ENCODE measurements at regions not wholly inside any gene's neighbourhood (a gene's known extent, or its start where the extent isn't known, plus 50 kb on each side); places are given as distances from the start of the nearest gene placed in this dataset.

DNA sequence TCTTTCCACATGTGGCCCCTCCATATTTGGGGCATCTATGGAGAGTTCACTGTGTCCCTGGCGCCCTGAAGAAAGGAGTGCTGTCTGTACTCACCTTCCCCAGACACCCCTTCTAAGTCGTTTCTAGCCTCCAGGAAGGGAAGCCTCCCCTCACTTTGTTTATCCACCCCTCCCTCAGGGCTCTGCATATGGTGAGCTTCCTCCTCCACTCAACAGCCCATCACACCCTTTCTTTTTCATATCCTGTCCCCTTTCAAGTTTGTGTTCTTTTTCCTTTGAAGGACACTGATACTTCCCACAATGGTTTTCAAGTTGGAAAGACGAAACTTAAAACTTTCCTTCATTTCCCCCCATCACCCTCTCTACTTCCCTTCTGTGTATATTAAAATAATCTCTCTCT lies 291.4 kb upstream of the POU3F3 start:
- DNase-seq: no peak

DNA sequence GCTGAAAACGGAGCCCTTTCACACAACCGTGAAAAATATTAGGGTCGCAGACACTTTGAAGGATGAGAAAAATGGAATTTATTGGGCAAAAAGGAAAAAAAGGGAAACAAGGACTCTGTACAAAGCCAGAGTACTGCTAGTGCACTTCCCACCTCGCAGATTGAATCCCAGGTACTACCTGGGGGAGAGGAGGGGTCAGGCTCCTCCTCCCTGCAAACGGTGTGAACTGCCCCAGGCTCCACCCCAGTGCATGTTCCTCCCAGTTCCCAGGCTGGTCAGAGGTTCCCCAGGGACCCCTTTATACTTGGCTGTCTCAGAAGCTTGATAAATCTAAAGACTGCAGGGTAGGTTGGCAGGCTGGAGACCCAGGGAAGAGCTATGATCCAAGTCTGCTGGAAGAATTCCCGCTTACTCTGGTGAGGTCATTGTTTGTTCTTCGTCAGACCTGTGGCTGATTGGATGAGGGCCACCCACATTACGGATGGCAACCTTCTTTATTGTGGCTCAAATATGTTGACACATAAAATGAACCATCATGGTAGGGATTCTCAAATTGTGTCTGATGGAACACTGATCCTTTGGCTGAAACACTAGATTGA lies 290.4 kb upstream of the POU3F3 start:
- no peak for DNase-seq

DNA sequence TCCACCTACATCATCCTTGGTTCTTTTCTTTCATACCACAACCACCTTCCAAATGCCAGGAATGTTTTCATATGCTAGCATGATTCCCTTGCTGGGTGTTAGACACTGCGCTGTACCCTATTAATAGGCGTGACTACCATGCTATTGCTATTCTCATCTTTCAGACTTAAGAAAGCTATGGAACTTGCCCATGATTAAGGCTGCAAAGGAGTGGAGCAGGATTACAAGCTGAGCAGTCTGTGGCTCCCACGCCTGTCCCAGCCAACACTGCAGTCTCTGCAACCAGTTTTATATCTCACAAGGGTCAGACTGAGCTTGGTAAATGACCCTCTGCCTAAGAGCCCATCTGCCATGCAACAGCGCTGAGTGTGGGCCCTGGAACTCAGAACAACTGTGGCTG lies 285.7 kb upstream of the POU3F3 start:
- DNase-seq: no peak

DNA sequence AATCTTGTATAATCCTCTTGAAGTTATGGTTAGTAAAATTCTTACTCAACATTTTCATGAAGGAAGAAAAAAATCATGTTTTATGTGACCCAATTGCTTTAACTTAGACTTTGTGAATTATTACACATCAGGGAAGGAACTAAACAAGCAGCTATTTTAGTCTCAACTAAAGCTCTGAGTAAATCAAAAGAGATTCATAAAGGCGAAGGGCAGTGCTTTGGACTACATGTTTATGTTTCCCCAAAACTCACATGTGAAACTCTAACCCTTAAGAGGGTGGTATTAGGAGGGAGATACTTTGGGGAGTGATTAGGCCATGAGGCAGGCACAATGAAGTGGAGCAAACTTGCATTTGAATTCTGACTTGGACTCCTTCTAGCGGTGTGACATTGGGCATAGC lies 283.7 kb upstream of the POU3F3 start:
- DNase-seq: no peak

DNA sequence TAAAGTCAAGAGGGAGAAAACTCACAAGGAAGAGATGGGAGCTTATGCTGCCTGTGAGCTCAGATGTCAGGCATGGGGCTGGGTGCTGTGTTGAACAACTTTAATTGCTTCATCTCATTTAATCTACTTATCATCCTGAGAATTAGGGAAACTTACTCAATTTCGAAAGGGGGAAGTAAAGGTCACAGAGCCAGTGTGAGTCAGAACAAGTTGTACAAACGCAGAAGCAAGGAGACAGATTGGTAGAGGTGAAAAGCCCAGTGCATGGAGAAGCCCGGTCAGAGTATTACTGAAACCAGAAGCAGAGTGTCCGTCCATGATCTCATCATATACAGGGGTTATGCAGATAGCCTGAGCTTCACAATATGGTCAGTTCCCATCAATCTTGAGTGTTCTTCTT lies 281.1 kb upstream of the POU3F3 start:
- DNase-seq: no peak

DNA sequence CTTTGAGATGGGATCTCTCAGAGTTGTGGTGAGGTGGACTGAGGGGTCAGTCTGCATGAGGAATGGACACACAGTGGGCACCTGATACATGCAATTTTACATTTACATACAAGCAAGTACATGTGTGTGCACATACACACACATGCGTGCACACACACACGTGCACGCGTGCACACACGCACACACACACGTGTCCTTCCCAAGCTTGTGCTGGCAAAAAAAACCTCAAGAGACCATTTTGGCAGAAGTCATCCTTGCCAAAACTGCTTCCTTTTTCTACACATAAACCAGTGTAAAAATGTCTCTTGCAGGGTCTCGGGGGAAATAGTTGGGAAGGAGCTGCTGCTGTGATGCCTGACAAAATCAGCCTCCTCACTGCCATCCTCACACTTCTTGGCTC lies 279.5 kb upstream of the POU3F3 start:
- no peak for DNase-seq

DNA sequence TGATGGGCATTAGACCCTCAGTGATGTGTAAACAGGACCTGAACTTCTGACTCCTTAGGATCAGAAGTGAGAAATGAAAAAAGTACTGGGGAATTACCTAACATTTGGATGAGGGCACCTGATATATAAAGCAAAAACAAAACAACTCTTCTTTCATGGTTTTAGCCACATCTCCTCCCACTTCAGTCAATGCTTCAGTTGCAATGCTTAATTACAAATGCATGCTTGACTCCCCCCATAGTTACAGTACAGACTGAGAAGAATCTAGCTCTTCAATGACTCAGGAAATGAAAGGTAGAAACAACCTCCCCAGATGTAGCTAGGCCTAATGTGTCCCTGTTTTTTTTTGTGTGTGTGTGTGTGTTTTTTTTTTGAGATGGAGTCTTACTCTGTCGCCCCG lies 276.8 kb upstream of the POU3F3 start:
- no peak for DNase-seq

DNA sequence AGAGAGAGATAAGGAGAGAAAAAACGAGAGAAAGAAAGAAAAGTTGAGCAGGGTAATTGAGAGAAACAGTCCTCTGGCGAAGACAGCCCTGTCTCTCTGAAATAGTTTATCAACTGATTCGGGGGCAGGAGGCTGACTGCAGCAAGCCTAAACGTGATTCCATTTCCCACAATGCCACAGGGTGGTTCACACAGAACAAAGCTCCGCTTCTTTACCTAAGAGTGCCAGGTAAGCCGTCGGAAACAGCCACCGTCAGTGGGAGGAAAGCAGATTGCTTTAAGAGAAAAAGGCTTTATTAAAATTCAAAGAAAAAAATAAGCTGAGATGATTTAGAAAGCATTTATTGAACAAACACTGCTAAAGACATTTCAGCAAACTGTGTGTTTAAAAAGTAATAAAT lies 271.4 kb upstream of the POU3F3 start:
- no peak for DNase-seq

DNA sequence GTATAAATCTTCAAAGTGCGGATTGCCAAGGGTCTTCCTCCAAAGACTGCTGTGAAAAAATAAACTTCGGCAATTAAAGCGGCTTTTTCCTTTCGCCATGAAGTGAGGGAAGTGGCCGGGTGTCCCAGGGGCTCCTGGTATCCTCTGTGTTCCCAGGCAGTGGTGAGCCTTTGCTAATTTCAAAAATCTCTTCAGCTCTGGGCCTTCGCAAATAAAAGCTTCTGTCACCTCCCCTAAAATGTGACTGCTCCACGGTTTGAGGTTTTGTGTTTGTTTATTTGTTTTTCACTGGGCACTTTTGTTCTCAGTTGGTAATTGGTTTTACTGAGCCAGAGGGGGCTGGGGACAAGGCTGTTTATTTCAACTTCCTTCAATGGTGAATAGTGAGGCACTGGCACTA lies 270.1 kb upstream of the POU3F3 start:
- DNase-seq: no peak

DNA sequence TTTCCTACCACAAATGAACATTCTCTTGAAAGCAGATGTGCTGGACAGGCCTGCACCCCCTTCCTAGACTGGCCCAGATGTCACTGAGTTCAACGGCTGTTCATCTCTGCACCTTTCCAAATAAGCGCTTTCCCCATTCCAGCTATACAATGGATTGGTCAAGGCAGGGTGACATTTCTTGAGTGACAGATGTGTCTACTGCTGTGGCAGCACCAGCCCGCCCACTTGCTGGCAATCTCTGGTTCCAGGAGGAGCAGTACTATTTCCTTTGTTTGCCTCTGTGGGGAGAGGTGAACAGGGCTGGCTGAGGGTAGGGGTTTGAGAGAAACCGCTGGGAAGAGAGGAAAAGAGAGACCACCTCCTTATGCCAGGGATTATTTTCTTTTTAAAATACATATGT lies 269.5 kb upstream of the POU3F3 start:
- no peak for DNase-seq

DNA sequence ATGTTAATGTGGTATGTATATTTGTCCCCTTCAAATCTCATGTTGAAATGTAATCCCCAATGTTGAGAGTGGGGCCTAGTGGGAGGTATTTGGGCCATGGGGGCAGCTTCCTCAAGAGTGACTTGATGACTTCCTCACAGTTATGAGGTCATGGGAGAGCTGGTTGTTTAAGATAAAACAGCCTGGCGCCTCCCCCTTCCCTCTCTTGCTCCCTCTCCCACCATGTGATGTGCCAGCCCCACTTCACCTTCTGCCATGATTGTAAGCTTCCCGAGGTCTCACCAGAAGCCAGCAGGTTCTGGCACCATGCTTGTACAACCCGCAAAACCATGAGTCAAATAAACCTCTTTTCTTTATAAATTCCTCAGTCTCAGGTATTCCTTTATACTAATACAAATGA lies 258.3 kb upstream of the POU3F3 start:
- DNase-seq: no peak

DNA sequence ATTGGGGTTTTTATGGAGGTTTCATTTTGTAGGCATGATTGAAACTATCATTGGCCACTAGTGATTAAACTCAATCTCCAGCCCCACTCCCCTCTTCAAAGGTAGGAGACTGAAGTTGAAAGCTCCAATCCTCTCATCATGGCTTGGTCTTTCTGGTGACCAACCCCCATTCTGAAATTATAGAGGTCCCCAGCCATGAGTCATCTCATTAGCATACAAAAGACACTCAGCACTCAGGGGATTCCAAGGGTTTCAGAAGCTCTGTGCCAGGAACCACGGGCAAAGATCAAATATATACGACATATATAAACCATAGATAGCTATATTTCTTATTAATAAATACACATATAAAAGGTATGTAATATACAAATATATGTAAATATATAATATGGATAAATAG lies 256.0 kb upstream of the POU3F3 start:
- no peak for DNase-seq

DNA sequence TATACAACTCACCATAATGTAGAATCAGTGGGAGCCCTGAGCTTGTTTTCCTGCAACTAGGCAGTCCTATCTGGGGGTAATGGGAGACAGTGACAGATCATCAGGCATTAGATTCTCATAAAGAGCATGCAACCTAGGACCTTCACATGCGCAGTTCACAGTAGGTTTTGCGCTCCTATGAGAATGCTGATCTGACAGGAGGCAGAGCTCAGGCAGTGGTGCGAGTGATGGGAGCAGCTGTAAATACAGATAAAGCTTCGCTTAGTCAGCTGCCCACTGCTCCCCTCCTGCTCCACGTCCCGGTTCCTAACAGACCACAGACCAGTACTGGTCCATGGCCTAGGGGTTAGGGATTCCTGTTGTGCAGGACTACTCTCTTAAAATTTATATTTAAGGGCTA lies 255.3 kb upstream of the POU3F3 start:
- DNase-seq: no peak

DNA sequence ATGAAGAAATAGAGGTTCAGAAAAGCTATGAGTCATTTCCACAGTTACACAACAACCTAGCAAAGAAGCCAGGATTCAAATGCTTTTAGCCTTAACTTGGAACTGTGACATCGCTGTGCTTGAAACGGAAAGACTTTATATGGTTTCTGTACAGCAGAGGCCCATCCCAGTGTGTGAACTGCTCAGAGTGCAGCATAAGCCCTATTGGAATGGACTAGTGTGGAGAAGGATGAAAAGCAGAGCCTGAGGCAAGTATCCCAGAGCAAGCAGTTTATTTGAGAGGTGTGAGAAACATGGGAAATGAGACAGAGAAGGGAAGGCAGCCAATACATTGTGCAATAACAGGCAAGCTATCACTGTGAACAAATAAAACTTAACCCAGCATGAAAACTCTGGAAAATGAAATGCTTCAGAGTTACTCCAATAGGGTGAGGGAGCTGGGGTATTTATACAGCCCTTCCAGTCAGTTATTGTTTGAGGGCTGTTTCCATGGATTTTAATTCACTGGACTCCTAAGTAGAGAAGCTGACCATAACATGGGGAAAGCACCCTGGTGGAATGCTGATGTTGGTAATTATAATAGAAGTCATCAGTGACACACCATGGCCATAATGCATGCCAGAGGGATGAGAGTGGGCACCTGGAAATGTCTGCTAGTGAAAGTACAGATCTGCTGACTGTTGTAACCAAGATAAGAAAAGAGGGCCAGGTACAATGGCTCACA lies 254.0 kb upstream of the POU3F3 start:
- DNase-seq: no peak

DNA sequence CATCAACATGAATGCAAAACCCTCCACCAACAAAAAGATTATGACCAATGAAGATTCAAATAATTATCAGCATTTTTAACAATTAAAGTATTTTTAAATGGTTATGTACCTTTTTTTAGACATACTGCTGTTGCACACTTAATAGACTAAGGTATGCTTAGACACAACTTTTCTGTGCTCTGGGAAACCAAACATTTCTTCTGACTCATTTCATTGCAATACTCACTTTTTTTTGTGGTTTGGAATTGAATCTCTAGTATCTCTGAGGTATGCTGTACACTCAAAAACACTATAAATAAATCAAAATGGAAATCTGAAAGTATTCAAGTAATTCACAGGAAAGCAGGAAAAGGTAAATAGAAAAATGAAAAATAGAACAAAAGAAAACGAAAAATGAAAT lies 247.9 kb upstream of the POU3F3 start:
- DNase-seq: no peak

DNA sequence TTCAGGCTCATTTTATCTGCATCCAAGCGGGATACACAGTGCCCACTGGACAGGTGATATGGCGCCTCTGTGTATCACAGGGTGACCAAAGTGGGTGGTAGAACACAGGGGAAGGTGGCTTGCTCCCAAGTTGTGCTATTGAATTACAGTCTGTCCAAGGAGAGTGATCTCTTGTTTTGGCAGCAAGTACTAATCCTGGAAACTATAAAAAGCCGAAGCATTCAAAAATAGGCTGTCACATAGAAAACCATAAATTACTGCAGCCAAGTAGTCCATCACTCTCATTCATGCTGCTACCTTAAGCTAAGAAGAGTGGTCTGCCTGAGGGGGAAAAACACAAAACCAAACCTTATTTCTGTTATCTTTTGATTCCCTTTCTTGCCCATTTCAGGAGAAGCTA lies 237.1 kb upstream of the POU3F3 start:
- no peak for DNase-seq

DNA sequence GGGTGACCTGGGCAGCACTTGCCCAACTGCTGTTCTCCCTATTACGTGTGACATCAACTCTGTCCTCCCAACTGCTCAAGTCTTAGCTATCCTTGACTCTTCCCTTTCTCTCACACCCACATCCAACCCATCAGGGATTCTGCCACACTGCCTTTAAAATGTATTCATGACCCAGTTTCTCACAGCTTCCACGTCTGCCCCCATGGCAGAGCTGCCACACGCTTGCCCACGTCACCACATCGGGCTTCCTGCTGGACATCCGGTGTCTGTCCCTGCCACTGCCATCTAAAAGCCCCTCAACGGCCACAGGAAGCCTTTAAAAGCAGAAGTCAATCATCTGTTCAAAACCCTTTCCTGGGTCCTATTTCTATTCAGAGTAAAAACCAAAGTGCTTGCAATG lies 233.1 kb upstream of the POU3F3 start:
- no peak for DNase-seq

DNA sequence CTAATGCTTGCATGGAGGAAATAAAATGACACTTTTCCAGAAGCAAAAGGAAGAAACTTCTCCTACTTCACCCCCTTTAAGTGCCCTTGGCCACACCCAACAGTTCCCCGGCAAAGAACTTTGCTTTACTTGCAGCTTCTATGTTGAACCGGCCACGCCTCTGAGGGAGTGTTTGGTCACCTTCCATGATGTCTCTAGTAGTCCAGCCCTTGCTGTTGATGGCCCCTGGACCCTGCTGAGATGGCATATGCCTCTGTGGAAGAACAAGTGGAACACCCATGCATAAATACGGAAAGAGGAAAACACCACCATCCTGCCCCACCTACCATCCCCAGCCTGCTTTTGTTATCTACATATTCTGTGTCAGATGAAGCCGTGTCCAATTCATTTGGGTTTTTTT lies 218.3 kb upstream of the POU3F3 start:
- no peak for DNase-seq

DNA sequence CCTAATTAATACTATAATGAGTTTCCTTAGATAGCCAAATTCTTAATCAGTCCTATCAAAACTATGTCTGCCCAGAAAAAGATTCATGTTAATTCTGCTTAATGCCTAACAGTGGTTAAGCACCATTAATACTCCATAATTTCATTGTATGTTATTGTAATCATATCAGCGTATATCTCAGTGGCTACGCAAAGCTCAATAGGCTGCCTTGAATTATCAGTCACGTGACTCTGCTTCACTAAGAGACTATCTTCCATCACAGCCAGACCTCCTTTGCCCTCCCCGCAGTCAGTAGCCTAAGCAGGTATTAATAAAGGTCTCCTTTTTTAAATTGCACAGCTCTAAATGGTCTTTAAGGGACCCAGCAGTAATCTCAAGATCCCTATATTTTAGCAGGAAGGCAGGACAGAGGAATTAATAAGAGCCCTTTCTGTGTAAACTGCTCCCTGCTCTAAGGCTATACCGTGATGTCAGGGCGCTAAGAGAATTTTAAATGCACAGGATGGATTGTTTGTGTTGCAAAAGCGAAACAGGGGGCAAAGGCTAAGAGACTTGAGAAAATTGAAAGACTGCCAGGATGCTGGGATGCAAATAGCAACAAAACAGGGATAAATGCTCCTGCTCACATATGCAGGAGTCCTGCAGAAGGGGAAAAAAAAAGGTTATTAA lies 215.6 kb upstream of the POU3F3 start:
- DNase-seq: no peak

DNA sequence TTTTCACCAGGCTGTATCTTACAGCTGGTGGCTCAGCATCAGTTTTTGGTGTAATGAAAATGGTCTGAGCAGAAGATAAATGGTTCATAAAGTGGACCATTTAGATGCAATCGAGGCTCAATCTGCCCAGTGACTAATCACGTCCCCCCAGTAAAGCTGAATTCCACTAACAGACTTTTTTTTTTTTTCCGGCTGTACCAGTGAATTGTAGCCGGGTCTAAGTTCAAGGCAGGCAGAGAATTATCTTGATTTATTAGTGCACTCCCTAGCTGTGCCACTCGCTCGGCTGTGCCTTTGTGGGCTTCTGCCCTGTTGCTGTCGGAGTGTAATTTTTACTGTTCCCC lies 215.1 kb upstream of the POU3F3 start:
- DNase-seq: no peak

DNA sequence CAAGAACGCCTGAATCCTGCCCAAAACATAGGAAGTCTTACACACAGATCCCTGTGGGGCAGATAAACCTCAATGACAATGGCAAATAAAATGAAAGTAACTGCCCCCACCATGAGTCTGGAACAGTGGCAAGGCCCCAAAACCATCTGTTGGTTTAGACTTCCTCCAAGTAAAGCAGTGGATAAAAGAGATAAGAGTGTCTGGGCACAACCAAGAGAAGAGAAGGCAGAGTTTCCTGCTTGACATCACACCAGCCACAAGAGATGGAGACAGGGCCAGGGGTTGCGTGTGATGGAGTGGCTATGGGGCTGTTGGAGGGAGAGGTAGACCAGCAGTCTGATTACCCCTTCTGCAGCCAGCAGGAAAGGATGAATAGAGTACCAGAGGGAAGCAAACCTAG lies 212.1 kb upstream of the POU3F3 start:
- no peak for DNase-seq

DNA sequence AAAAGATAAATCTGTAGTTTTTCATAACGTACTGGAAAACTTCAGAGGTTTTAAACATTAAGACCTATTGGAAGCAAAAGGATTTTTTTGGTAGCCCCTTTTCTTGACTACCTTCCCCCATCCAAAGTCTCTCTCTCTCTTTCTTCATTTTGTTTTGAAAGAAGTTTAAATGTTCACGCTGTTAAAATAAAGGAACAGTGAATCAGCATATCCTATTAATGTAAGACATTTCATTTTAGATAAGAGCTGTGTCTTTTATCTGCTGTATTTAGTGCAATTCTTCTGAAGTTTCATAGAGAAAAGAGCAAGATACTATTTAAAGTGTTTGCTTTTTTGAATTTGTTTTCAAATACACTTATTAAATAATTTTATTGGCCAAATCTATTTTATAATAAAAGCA lies 205.5 kb upstream of the POU3F3 start:
- DNase-seq: no peak

DNA sequence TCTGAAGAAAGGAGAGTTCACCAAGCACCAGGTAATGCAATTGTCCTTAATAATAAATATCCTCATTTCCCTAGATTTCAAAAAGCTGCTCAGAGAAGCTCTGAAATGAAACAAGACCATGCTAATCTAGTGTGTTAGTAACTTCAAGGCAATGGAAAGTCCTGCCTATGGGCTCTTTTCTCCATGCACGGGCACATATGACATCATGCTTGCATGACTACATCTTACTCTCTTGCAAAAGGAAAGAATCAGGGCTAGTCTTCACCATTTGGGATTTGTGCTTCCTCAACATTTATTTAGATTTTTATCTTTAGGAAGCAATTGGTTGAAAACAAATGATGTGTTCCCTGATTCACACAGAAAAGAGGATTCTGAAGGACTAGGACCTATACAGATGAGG lies 204.0 kb upstream of the POU3F3 start:
- DNase-seq: no peak

DNA sequence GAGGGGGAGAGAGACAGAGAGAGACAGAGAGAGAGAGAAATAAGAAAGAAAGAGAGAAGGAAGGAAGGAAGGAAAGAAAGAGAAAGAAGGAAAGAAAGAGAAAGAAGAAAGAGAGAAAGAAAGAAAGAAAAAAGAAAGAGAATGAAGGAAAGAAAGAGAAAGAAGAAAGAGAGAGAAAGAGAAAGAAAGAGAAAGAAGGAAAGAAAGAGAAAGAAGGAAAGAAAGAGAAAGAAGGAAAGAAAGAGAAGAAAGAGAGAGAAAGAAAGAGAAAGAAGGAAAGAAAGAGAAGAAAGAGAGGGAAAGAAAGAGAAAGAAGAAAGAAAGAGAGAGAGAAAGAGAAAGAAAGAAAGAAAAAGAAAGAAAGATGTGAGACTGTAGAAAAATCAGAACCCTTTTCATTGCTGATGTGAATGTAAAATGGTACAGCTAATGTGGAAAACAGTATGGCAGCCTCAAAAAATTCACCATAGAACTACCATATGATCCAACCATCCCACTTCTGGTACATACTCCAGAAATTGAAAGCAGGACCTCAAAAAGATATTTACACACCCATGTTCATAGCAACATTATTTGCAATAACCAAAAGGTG lies 203.4 kb upstream of the POU3F3 start:
- no peak for DNase-seq

DNA sequence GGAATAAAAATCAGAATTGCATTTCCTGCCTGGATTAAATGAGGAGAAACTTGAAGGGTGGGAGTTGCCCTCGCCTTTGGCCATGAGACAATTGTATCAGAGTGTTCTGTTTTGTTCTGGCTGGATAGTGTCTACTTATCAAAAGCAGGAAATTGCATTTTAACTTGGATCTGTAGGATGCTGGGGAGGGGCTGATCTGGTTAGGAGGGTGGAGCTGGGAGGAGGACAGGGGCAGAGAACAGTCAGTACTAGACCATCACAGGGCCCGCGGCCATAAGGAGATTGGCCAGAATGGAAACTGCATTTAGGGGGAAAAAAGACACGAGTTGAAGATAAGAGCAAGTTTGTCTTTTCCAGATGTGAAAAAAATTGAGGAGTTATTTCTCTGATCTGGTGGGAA lies 199.1 kb upstream of the POU3F3 start:
- no peak for DNase-seq

Measured in activated CD8-positive, alpha-beta memory T cell treated with anti-CD3 and anti-CD28 coated beads for 24 hours (primary cell).